Panc1 (cell line): ENCODE measurements at regions not wholly inside any gene's neighbourhood (a gene's known extent, or its start where the extent isn't known, plus 50 kb on each side); places are given as distances from the start of the nearest gene placed in this dataset.

Experiments used
- ATAC-seq: fragments of 200-7000 bp; cut with Tn5 transposase; 2 replicates; pipeline ENCODE4 v1.9.1; 2020; ENCODE audit warnings: mild to moderate bottlenecking, moderate library complexity
- BruUV-seq: library from RNA; stranded (reverse); fragments of 400-500 nt; replicated peaks from 2 replicates; lab custom pipeline; 2021; lab: Mats Ljungman, UMichigan
- CTCF ChIA-PET: fragments of 300-600 bp; sonication (Branson Sonifier 250); formaldehyde crosslinking; loops from one replicate; lab custom pipeline; 2022; ENCODE audit warnings: antibody characterized with exemption; lab: Charles Lee
- POLR2A ChIA-PET: fragments of 300-600 bp; sonication (Branson Sonifier 250); formaldehyde crosslinking; loops from one replicate; lab custom pipeline; 2022; ENCODE audit warnings: antibody characterized with exemption; lab: Charles Lee
- DNase-seq: peaks from one replicate; pipeline ENCODE4 v3.0.0-alpha.2; 2010; ENCODE audit warnings: low read depth, low spot score
- H3K27ac ChIP-seq: 2 replicates; pipeline ENCODE4 v1.5.1; 2011; ENCODE audit warnings: mild to moderate bottlenecking, low read length, inconsistent platforms
- H3K27me3 ChIP-seq: fragments of 200-500 bp; sonication (Bioruptor generic); 2 replicates; pipeline ENCODE4 v1.6.0; 2014; ENCODE audit warnings: low read length, inconsistent platforms; ENCODE audit not compliant: control insufficient read depth, insufficient read depth
- H3K36me3 ChIP-seq: fragments of 200-500 bp; sonication (Bioruptor generic); 2 replicates; pipeline ENCODE4 v1.5.1; 2014; ENCODE audit warnings: inconsistent platforms, mild to moderate bottlenecking, low read length, moderate library complexity; ENCODE audit not compliant: control insufficient read depth, insufficient read depth
- H3K4me1 ChIP-seq: 2 replicates; pipeline ENCODE4 v1.5.1; 2011; ENCODE audit warnings: inconsistent platforms, mild to moderate bottlenecking, low read length, moderate library complexity; ENCODE audit not compliant: control insufficient read depth, insufficient read depth
- H3K4me3 ChIP-seq, 2 experiments: 2 replicates each; pipeline ENCODE4 v1.5.1; 2011 to 2012; ENCODE audit warnings: low read depth in 2 of 2, low read length in 2 of 2, mild to moderate bottlenecking in 2 of 2, inconsistent platforms in 1 of 2, moderate library complexity in 1 of 2
- H3K9me3 ChIP-seq: fragments of 200-500 bp; sonication (Bioruptor generic); 2 replicates; pipeline ENCODE4 v1.5.1; 2014; ENCODE audit warnings: low read depth, mild to moderate bottlenecking, inconsistent platforms, low read length, moderate library complexity; ENCODE audit not compliant: control insufficient read depth, insufficient read depth
- CTCF ChIP-seq: fragments of 450-650 bp; IDR thresholded peaks from 2 replicates; pipeline ENCODE4 v1.5.1; 2017; ENCODE audit warnings: mild to moderate bottlenecking
- POLR2AphosphoS5 ChIP-seq: IDR thresholded peaks from 2 replicates; pipeline ENCODE4 v1.6.1; 2012; ENCODE audit warnings: mild to moderate bottlenecking, low read depth, low read length, moderate library complexity
- REST ChIP-seq, 2 experiments: IDR thresholded peaks; 2 replicates each; pipeline ENCODE4 v1.6.1; 2011 to 2012; ENCODE audit warnings: low read depth in 2 of 2, control low read depth in 1 of 2, low read length in 1 of 2, mild to moderate bottlenecking in 1 of 2, moderate library complexity in 1 of 2; ENCODE audit not compliant: insufficient read depth in 1 of 2
- SIN3A ChIP-seq: IDR thresholded peaks from 2 replicates; pipeline ENCODE4 v1.6.1; 2012; ENCODE audit warnings: low read depth, mild to moderate bottlenecking, low read length, moderate library complexity, borderline replicate concordance; ENCODE audit not compliant: insufficient read depth
- TCF7L2 ChIP-seq: IDR thresholded peaks from 2 replicates; pipeline ENCODE4 v1.6.1; 2011; ENCODE audit warnings: mild to moderate bottlenecking, low read depth, low read length, inconsistent platforms
- in situ Hi-C: cut with HindIII; loops from 2 replicates; pipeline ENCODE4 v1.10.0; 2016; ENCODE audit warnings: low sequenced_read_pairs, low pct_unique_long_range_greater_than_20kb
- intact Hi-C: fragments of 100-400 bp; cut with micrococcal nuclease; formaldehyde crosslinking; loops from one replicate; pipeline ENCODE4 v1.10.0; 2022; ENCODE audit not compliant: unreplicated experiment

- H3K27ac ChIP-seq = no peak overlapping the region
- no peak overlapping the region for H3K4me3 ChIP-seq
- BruUV-seq = no TSS peak
- H3K9me3 ChIP-seq = peaks cover 18% of the 10 kb centered on the region; the same call in 1 of the 2 replicates
- H3K27me3 ChIP-seq = no peaks in the 10 kb centered on the region
- ChIA-PET CTCF (no interaction called here), POLR2A (no interaction called here)
- intact Hi-C loops (no loop called here), in situ Hi-C loops (no loop called here)
- H3K4me1 ChIP-seq = no peaks in the 10 kb centered on the region
- no peaks in the 10 kb centered on the region for H3K36me3 ChIP-seq
- DNase-seq = no peak
- TF ChIP-seq TCF7L2 = no peak
- no peak for TF ChIP-seq POLR2AphosphoS5
- no peak for TF ChIP-seq SIN3A
- TF ChIP-seq REST (IDR thresholded peaks at IDR 0.05; ENCODE audit: insufficient read depth in 1 of 2, low read depth in 2 of 2, low read length in 1 of 2) = no peak
- TF ChIP-seq CTCF = no peak
- ATAC-seq = no peak
Observed at GRCh38 chr2:5111581-5111980, 580.6 kb upstream of the SOX11 start.

GRCh38 chr2:5119046-5119445, 573.1 kb upstream of the SOX11 start:
- DNase-seq (no peak), ATAC-seq (no peak)
- intact Hi-C loops = no loop called here
- no peaks in the 10 kb centered on the region for H3K36me3 ChIP-seq
- in situ Hi-C loops = no loop called here
- TF ChIP-seq REST (IDR thresholded peaks at IDR 0.05; ENCODE audit: insufficient read depth in 1 of 2, low read depth in 2 of 2, low read length in 1 of 2) (no peak), TCF7L2 (no peak), SIN3A (no peak), CTCF (no peak), POLR2AphosphoS5 (no peak)
- H3K4me3 ChIP-seq = no peak overlapping the region
- no peak overlapping the region for H3K27ac ChIP-seq
- no TSS peak for BruUV-seq
- CTCF ChIA-PET = no interaction called here
- H3K9me3 ChIP-seq = no peaks in the 10 kb centered on the region
- no peaks in the 10 kb centered on the region for H3K4me1 ChIP-seq
- H3K27me3 ChIP-seq = no peaks in the 10 kb centered on the region
- POLR2A ChIA-PET = no interaction called here
